Lung microvascular endothelial cell (primary cell): ENCODE measurements at regions not wholly inside any gene's neighbourhood (a gene's known extent, or its start where the extent isn't known, plus 50 kb on each side); places are given as distances from the start of the nearest gene placed in this dataset.
A peak's percentile ranks its signal among the peaks of the same experiment; 100 is the strongest.

Experiments
- DNase-seq, 2 donors: peaks; one replicate each; pipeline versions ENCODE4 v3.0.0 to v3.0.0-alpha.2; 2010; ENCODE audit warnings: low read depth in 2 of 2

DNA sequence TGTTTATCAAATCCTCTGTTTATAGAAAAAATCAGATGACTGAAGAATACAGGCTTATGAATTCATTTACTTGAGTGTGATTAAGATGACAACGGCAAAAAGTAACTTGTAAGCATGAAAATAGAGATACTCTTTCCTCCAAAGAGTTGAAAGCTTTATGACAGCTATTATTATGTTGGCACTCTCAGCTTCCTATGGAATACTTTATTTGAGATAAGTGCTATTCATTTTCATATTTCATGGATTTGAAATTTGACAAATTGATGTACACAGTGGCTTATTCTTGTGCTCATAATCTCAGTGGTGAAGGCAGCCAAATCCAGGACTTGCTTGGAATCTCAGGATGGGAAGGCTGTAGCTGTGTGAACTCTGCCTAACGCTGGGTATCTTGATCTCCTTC is 991.6 kb downstream of the GALC start:
- DNase-seq, result no peak

DNA sequence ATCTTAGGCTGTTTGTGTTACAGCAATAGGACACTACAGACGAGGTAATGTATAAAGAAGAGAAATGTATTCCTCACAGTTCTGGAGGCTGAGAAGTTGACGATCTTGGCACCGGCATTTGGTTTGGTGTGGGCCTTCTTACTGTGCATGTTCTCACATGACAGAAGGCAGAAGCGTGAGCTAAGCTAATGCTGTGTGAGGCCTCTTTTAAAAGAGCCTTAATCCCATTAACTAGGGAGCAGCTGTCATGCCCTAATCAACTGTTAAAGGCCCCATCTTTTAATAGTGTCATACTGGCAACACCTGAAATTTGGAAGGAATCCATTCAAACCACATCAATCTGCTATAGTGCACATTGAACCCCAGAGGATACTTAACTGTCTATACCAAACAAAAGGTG is 992.9 kb downstream of the GALC start:
- no peak for DNase-seq

DNA sequence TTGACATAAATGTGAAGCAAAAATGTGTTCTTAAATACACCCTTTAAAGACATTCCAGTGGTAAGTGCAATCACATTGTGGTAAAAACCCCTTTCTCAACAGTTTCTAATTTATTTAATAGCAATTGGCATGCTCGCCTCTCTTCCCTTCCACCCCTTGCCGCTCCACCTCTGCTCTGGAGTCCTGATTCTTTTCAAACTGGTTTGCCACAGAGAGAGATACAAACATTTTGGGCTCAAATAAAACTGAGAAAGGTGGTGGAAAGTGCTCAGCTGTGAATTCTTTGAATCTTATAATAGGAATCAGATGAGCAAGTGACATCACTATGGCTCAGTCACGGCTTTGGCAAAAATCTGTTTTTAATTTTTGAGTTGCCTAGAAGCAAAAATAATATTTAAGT is 993.9 kb downstream of the GALC start:
- DNase-seq, result no peak

DNA sequence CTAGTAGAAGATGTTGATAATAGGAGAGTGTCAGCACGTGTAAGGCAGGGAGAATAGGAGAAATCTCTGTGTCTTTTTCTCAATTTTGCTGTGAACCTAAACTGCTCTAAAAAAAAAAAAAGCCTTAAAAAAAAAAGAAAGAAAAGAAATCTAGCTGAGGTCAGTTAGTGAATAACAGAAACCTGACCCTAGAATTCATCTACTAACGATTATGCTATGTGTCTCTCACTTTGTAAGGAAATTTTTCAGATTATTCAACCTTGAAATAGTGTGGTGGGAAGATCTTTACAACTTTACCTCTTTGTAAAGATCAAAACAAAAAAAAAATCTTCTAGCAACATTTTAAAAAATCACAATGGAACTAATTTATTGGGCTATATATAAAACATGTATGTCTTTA is 995.7 kb downstream of the GALC start:
- DNase-seq, result no peak

DNA sequence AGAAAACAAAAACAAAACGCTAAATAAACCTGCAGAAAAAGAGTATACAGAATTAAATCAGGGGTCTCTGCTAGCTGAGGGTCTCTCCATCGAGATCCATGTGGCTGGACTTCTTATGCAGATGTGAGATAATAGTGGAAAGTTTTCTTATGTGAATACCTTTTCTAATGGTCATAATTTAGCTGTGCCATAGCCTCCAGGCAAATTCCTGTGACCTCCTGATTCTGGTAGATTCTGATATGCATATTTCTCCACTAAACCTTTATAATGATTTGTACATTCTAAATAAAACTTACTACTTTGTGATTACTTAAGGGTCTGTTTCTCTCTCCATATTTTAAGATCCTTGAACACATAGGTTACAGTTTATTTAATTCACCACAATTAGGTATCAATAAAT is 1002.6 kb downstream of the GALC start:
- DNase-seq, result no peak

DNA sequence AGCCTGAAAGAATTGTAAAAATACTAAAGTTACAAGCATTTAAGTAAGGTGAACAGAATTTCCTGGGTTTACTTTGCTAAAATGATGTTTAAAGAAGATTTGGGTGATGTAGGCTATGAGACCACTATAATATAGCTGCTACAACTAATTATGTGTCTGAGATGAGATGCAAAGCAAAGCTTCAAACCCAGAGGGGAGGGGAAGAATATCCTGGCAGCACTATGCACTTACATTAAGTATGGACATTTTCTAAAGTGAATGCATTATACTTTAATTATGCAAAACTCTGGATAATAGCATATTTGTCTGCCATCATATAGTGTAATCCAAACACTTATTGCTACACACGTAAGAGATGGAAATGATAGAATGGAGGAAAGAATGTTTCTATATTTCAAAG is 1003.7 kb downstream of the GALC start:
- no peak for DNase-seq

DNA sequence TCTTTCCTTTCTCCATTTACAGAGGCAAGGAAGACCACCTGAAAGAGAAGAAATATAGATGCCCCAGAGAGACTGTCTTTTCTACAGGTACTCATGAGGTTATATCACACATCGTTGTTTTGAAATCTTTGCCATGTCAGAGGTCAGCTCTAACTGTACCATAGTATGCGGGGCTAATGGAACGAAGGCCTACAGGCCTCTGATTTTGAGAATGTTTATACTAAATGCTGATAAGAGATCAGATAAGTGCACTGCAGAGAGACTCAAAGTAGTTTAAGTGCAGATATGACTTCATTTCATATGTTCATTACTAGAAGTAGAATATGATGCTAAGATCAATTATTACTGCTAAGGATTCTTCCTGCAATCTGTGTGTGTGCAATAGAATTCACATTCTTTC is 1005.0 kb downstream of the GALC start:
- no peak for DNase-seq

DNA sequence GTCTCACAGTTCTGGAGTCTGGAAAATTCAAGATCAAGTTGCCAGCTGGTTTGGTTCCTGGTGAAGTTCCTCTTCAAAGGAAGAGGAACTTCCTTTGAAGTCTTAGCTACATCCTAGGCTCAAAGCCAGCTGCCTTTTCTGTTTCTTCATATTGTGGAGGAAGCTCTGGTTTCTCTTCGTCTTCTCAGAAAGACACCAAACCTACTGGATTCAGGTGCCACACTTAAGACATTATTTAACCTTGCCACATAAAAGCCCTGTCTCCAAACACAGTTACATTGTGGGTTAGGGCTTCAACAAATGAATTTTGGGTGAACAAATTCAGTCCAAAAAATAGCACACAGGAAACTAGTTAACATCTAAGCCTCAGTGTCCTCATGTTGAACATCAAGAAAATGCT is 1019.8 kb downstream of the GALC start:
- no peak for DNase-seq

DNA sequence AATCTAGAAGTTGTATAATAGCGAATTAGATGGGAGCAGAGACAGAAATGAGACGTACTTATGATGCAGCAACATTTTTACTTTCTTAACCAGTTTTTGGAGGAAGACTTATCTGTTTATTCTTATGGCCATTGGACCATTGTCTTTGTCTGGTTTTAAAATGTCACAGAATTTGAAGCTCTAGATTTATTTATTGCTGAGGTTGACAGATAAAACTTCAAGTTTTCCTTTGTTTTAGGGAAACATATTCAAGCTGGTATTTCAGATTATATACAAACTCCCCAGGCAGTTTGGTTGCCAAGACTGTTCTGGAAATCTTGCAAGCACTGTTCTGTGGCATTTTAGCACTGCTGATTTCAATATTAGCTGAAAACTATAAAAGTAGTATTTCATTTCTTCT is 1021.7 kb downstream of the GALC start:
- DNase-seq, result no peak

DNA sequence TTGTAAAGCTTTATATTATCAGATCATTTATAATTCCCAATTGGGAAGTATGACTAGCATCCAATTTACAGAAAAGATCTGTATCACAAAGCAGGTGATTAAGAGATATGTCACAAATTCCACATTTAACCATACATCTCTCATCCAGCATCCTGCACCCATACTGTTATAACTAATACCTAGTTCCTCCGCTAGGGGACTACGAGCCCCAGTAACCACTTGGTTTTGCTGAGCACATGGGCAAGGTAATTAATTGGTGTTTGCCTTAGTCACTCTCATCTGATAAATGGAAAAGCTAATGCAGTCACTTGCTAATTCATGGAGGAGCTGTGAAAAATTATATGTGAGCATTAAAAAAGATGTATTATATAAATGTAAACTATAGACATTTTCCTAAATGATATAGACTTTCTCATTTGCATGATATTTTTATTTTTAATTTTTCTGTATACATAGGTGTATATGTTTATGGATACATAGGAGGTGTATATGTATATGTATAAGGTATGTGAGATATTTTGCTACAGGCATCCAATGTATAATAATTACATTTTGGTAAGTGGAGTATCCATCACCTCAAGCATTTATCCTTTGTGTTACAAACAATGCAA is 1031.8 kb downstream of the GALC start:
- peak in 1 of 2 donors; percentile 1 for DNase-seq

DNA sequence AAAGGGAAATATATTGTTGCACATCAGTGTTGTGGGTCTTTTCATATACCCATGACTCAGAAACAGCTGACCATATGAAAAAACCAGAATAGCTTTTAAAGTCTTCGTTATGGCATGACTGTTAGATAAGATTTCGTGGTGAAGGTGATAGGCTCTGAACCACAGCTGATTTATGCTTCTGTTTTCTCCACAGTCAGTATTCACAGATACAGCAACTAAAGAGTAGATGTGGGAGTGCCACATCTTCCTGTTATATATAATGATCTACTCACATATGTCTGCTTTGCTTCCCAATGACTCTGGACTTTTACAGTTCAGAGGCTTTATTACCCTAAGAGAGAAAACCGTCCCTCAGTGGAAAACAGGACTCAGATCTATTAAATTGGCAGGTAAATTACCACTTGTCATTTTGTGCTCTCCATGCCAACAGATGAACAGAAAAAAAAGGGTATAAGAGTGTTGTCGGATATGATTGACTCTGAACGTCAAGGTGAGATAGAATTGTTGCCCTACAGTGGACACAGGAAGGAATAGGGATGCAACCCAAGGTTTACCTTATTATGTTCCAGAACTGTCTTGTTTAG is 1037.1 kb downstream of the GALC start:
- DNase-seq, result no peak

DNA sequence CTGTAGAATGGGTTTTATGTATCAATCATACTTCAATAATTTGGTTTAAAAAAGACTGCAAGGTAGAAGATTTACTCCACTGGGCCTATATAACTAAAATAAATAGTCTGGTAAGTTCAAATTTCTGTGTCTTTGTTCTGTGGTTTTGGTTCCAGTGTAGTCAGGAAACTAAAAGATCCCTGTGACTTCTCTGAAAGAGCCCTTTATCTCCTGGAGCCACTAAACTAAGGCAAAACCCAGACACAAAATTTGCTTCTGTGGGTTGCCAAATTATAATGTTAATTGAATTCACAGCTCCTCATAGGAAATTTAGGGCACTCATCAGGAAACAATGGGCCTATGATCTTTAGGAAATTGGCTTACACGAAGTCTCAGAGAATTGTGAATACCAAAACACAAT is 1038.4 kb downstream of the GALC start:
- no peak for DNase-seq

DNA sequence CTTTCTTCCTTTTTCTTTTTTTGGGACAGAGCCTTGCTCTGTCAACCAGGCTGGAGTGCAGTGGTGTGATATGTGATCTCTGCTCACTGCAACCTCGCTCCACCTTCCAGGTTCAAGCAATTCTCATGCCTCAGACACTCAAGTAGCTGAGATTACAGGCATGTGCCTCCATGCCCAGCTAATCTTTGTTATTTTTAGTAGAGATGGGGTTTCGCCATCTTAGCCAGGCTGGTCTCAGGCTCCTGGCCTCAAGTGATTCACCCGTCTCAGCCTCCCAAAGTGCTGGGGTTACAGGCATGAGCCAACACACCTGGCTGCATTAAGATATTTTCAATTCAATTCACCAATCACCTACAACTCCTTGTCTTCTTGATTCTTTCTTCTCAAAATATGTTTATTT is 1046.5 kb downstream of the GALC start:
- DNase-seq, result no peak

DNA sequence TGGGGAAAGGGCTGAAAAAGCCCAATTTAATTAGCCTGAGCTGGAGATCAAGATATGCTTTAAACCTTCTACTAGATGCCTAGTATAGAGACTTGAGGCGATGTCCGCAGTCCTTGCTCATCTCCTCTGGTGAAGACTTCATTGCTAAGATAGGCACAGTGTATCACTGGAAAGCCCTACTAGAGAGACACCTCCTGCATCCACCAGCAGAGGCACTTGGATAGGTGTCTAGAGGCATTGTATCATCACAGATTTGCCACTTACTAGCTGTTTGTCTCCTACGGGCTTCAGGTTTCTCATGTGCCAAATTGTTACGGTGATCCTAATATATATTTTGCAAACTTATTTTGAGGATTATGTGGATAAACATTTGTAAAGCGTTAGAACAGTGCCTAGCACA is 1048.5 kb downstream of the GALC start:
- no peak for DNase-seq

DNA sequence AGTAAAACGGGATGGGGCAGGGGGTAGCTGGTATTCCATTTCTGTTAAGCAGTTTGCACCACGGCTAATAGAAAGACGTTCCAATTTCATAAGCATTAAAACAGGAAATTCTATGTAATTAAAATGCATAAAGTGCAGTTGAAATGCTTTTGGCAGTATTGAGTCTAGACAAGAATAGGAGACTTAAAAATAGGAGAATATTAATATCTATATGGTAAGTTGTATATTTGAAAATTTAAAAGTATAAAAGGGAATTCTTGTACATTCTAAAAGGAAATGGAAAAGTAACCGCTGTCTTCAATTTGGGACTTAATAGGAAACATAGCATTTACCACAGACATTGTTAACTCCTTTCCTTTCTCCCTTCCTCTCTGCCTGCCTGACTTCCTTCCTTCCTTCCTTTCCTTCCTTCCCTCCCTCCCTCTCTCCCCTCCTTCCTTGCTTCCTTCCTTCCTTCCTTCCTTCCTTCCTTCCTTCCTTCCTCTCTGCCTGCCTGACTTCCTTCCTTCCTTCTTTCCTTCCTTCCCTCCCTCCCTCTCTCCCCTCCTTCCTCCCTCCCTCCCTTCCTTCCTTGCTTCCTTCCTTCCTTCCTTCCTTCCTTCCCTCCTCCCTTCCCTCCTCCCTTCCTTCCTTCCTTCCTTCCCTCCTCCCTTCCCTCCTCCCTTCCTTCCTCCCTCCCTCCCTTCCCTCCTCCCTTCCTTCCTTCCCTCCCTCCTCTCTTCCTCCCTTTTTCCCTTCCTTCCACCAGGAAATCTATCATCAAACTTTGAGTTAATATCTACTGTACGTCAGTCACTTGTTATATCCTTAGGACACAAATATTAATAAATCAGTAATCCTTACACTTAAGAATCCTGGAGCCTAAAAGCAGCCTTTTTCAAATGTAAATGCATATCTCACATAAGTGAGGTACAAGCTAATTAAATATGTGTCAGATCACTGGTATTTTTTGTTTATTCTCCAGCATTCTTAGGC is 1049.3 kb downstream of the GALC start:
- DNase-seq, result no peak

DNA sequence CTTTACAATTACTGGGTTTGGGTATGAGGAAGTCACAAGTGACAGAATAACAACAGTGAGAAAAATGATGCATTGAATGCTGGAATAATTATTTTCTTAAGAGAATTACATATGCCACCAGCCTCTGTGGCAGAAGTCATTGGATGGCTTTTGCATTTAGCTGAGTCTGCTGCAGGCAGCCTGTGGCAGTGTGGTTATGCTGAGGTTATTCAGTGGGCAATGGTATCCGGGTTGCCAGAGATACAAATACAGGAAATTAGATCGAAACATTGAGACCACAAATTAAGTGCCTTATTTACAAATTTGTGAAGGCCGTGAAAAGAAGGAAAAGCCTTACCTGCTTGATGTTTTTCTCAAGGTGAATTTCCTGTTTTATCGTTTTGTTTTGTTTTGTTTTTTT is 1050.0 kb downstream of the GALC start:
- no peak for DNase-seq

DNA sequence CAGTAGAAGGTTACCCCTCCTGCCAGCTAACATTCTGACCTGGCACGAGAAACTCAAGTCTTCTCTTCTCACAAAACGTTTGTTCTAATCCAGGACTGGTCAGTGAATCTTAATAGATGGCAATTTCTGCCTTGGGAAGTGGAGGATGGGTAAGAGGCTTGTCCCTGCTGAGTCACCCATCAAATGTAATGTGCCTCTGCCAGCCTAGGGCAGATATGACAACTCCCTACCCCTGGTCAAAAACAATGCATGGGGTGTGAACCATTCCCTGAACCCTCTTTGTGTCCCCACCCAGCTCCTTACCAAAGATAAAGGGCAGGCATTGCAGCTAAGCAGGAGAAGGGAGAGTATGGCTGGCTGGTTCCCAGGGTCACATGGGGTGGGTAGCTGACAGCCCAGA is 1052.9 kb downstream of the GALC start:
- no peak for DNase-seq

DNA sequence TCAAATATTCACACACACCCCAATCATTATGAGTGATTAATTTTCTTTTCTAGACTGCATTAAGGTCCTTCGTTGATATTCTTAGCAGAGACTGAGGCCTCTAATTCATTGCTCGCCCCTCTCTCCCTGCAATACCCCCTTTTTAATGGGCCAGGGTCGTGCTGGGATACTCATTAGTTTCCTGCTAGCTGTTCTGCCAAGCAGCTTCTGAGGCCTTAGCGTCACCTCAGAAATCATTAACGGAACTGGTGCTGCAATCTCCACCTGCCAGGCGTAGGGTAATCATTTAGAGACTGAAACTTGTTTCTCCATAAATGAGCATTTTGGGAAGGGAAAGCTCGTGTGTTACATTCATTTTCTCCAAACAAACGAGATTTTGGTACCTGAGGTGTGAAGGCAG is 1054.7 kb downstream of the GALC start:
- DNase-seq, result no peak

DNA sequence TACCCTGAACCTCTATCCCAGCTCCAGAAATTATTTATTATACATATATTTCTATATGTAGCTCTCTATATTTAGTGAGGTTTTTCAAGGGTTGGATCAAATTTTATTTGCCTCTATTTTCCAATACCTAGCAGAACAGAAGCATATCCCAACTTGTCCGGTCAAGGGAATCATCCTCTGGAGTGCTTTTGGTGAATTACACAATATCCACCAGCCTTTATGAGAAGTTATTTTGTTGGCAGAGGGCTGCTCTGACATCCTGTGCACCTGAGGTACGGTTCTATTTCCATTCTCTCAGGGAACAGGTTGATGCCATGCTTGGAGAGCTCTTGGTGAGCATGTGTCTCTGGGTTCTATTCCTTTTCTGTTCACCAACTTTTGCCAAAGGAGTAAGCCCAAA is 1056.4 kb downstream of the GALC start:
- DNase-seq, result no peak

DNA sequence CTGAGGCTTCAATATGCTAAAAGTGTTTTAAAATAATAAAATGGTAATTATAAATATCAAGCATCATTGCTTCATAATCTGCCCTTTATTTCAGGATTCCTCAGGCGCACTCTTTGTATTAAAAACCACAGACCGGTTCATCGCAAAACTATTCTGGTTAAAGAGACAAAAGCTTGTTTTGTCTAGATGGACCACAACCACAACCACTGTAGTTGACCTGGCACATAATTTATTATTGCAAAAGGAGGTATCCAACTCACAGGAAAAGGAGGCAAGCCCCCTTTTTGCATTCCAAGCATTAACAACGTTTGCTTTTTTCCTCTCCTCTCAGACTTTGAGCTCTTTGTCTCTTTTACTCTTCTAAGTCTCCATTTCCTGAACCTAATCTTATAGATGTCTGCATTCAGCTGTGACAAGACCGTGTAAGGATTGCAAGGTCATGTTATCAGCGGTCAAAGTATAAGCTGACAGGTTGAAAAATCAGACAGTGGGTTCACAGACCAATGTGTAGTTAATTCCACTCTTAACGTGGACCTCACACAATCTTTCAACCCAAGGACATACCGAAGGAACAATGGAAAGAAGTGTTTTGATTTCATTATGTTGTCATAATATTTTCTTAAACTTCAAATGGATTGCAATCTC is 1057.6 kb downstream of the GALC start:
- no peak for DNase-seq

DNA sequence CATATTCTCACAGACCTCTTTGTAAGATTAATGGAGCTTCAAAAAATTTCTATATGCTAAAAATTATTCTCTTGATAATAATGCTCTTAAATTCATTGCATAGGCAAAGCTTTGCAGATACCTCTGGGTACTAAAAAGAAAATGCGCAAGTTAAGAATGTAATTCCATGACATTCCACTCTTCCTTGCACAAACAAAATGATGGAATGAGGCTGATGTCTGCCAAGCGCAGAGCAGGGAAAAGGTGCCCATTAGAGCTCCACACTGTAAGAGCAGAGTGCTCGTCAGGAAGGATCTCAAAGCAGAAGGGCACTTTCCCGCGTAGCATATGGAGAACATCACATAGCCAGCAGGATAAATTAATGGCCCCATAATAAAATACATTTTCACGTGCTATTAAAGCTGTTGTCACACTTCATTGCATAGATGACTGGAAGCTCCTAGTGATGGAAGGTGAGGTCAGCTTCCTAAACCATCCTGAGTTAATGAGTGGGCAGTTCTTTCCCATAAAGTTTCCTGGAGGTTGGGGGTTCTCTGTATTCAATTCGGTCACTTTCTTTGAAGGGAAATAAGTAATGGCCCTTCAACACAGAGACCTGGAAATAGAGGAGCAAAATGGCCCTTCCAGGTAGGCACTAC is 1058.9 kb downstream of the GALC start:
- DNase-seq, result no peak

DNA sequence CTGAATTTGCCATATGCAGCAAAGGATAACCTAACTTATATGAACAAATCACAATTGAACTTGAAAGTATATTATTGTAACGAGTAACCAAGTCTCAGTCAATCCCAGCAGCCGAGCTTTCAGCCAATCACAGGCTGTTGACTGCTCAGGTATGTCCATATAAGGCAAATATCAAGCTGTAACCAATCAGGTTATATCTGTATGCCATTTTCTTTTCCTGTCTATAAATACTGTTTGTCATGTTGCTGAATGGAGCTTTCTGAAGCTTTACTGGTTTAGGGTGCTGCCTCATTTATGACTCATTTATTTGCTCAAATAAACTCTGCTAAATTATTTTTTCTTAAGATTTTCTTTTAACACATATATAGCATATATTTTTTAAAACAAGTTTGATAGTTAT is 1059.5 kb downstream of the GALC start:
- DNase-seq, result no peak
